PFSK-1 (cell line): ENCODE measurements at regions not wholly inside any gene's neighbourhood (a gene's known extent, or its start where the extent isn't known, plus 50 kb on each side); places are given as distances from the start of the nearest gene placed in this dataset.

Source experiments
- FOXP2 ChIP-seq: optimal IDR thresholded peaks from 2 replicates; pipeline ENCODE3; 2011; ENCODE audit warnings: borderline replicate concordance, control low read depth, inconsistent platforms; ENCODE audit not compliant: insufficient read depth; ENCODE audit errors: extremely low read length, extremely low read depth
- POLR2AphosphoS5 ChIP-seq: IDR thresholded peaks from 2 replicates; pipeline ENCODE4 v1.6.1; 2012; ENCODE audit warnings: low read depth, mild to moderate bottlenecking, control low read depth, low read length, moderate library complexity
- SIN3A ChIP-seq: IDR thresholded peaks from 2 replicates; pipeline ENCODE4 v1.6.1; 2012; ENCODE audit warnings: mild to moderate bottlenecking, low read length, moderate library complexity, borderline replicate concordance; ENCODE audit not compliant: insufficient read depth
- TAF1 ChIP-seq: IDR thresholded peaks from 2 replicates; pipeline ENCODE4 v1.6.1; 2012; ENCODE audit warnings: low read length, control low read depth, borderline replicate concordance; ENCODE audit not compliant: insufficient read depth
- TF ChIP-seq, protein P1 (sequence below), 2 experiments: IDR thresholded peaks; 2 replicates each; pipeline versions ENCODE4 v1.6.1 to v1.8.0; 2011 to 2012; ENCODE audit warnings: low read depth in 2 of 2, low read length in 2 of 2, control low read depth in 1 of 2, inconsistent platforms in 1 of 2, mild to moderate bottlenecking in 1 of 2, moderate library complexity in 1 of 2; ENCODE audit not compliant: insufficient read depth in 1 of 2

DNA sequence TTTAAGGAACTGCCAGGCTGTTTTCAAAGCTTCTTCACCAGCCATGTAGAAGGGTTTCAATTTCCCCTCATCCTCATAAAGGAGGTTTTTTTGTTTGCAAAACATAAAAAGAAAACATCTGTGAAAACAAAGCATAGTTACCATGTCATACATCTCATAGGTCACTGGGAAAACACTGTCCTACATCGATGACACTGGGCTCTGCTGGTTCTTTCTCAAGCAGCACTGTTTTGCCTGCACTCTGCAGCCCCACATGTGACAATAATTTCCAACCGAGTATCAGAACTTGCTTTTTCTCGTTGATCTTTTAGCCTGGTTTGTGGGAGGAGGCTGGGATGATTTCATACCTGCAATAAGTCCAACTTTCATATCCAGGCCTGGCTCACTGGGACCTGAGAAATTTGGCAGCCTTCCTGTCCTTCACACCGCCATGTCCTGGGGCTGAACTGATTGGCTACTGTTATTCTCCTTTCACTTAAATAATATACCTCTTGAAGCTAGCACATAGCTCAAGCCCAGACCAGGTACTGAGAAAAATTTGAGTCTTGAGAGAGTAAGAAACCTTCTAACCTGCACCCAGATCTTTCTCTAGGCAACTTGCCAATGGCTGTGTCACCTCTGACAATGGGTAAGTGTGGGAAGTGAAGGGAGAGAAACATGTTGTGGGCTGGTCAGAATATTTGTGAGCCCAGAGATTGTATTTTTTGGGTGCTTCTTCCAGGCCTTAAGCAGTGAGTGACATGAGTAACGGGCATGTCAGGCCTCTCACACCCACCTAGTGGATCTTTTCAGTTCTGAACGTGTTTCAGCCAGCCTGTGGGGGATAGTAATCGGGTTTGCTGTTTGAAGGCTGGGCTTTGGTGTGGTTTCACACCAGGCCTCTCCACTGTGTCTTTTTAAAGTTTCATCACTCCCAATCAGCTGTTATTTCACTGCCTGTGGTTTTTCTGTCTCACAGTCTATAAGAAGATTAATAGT, 502.8 kb downstream of the NTRK2 start:
- TF ChIP-seq POLR2AphosphoS5, result no peak
- TF ChIP-seq TAF1, result no peak
- no peak for TF ChIP-seq SIN3A
- no peak for TF ChIP-seq FOXP2
- TF ChIP-seq, protein P1, sequence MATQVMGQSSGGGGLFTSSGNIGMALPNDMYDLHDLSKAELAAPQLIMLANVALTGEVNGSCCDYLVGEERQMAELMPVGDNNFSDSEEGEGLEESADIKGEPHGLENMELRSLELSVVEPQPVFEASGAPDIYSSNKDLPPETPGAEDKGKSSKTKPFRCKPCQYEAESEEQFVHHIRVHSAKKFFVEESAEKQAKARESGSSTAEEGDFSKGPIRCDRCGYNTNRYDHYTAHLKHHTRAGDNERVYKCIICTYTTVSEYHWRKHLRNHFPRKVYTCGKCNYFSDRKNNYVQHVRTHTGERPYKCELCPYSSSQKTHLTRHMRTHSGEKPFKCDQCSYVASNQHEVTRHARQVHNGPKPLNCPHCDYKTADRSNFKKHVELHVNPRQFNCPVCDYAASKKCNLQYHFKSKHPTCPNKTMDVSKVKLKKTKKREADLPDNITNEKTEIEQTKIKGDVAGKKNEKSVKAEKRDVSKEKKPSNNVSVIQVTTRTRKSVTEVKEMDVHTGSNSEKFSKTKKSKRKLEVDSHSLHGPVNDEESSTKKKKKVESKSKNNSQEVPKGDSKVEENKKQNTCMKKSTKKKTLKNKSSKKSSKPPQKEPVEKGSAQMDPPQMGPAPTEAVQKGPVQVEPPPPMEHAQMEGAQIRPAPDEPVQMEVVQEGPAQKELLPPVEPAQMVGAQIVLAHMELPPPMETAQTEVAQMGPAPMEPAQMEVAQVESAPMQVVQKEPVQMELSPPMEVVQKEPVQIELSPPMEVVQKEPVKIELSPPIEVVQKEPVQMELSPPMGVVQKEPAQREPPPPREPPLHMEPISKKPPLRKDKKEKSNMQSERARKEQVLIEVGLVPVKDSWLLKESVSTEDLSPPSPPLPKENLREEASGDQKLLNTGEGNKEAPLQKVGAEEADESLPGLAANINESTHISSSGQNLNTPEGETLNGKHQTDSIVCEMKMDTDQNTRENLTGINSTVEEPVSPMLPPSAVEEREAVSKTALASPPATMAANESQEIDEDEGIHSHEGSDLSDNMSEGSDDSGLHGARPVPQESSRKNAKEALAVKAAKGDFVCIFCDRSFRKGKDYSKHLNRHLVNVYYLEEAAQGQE (IDR thresholded peaks at IDR 0.05; ENCODE audit: insufficient read depth in 1 of 2, low read depth in 2 of 2, low read length in 2 of 2), result no peak

DNA sequence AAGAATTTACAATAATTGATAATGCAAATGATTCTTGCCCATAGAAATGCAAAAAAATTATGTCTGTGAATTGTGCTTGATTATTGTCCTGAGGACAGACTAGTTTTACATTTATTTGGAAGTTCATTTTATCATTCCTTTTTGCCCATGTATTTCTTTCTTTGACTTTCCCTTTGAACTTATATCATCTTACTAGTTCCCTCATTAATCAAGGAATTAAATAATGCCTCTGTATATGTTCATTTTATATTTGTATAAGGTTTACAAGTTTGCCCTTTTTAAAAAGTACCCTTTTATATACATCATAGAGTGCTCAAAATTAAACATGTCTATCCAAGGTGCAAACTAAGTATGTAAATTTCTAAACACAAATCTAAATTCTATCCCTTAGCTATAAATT, 501.6 kb downstream of the NTRK2 start:
- TF ChIP-seq FOXP2, result no peak
- TF ChIP-seq, protein P1 (IDR thresholded peaks at IDR 0.05; ENCODE audit: insufficient read depth in 1 of 2, low read depth in 2 of 2, low read length in 2 of 2), result no peak
- TF ChIP-seq SIN3A, result no peak
- no peak for TF ChIP-seq POLR2AphosphoS5
- TF ChIP-seq TAF1, result no peak

DNA sequence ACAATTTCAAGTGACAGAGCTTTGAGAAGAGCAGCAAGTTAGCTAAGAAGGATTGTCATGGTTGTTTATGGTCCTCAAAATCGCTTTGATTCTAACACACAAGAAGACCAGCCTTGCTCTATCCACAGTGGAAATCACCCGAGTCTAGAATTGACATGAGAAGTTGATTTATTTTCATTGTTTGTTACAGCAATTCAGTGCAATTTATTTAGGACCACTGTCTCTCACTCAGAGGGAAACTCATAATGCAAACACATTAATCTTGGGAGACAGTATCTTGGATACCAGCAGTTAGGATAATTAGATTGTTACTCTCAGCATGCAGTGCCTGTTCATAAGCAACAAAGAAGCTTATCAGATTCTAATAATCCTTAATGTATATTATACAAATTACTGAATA, 498.9 kb downstream of the NTRK2 start:
- no peak for TF ChIP-seq POLR2AphosphoS5

DNA sequence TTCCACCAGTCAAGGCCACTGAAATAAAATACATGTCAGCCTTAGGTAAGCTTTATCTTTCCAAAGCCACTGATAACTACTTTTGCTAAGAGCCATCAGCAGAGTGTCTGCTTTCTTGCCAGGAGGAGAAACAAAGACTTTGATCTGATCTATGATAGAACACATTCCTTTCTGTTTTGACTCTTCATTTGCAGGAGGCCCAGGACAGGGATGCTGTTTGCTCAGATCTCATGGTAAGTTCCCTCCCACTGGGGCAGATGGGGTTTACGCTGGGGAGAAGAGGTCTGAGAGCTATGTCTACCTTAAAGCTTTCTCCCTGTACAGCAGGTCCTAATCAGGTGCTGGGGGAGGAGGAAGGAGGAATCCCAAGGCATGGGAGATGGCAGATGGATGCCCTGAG, 497.6 kb downstream of the NTRK2 start:
- TF ChIP-seq, protein P1 (IDR thresholded peaks at IDR 0.05; ENCODE audit: insufficient read depth in 1 of 2, low read depth in 2 of 2, low read length in 2 of 2), result no peak
- TF ChIP-seq TAF1 (no peak), POLR2AphosphoS5 (no peak), SIN3A (no peak), FOXP2 (no peak)

DNA sequence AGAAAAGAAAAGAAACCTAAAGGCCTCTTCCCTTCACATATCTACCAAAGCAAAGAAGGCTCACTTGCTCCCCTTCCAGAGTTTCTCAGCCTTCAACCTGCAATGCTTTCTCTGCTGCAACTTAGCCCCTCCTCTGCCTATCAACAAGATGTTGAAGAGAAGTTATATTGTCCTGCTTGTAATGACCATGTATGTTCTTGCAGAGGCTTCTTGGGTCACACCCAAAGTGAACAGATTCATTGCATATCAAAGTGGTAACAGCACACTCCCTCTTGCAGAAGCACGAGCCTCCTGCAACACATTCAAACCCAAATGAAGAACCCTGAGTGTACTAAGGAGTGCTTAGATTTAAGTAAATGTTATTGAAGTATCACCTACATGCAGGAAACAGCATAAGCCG, 494.3 kb downstream of the NTRK2 start:
- TF ChIP-seq SIN3A (no peak), POLR2AphosphoS5 (no peak), FOXP2 (no peak), TAF1 (no peak)
- TF ChIP-seq, protein P1 (IDR thresholded peaks at IDR 0.05; ENCODE audit: insufficient read depth in 1 of 2, low read depth in 2 of 2, low read length in 2 of 2), result no peak
